ENCODE measurements at regions not wholly inside any gene's neighbourhood (a gene's known extent, or its start where the extent isn't known, plus 50 kb on each side); places are given as distances from the start of the nearest gene placed in this dataset.

- TF ChIP-seq CTCF (IDR thresholded peaks at IDR 0.05), result no peak
- TF ChIP-seq POLR2A (IDR thresholded peaks at IDR 0.05), result no peak
These were observed 330.5 kb downstream of the FGF9 start for GRCh38 chr13:22001336-22001735.
